ENCODE measurements at regions not wholly inside any gene's neighbourhood (a gene's known extent, or its start where the extent isn't known, plus 50 kb on each side); places are given as distances from the start of the nearest gene placed in this dataset.

GRCh38 chr2:228723599-228723998, 542.1 kb upstream of the SPHKAP start:
- no peak overlapping the region for H3K4me3 ChIP-seq (replicated peaks in 1 of 4; ENCODE audit: control extremely low read depth in 1 of 4, insufficient read depth in 1 of 4, low read depth in 3 of 4, low read length in 4 of 4)
- no peak for DNase-seq (ENCODE audit: low read depth in 2 of 2)
- H2AFZ ChIP-seq (ENCODE audit: low read length) = no peak overlapping the region
- no peaks in the 10 kb centered on the region for H3K27me3 ChIP-seq (ENCODE audit: control insufficient read depth, insufficient read depth, low read length)
- no peak overlapping the region for H3K27ac ChIP-seq (ENCODE audit: insufficient read depth, low read length)
- TF ChIP-seq, protein P1, sequence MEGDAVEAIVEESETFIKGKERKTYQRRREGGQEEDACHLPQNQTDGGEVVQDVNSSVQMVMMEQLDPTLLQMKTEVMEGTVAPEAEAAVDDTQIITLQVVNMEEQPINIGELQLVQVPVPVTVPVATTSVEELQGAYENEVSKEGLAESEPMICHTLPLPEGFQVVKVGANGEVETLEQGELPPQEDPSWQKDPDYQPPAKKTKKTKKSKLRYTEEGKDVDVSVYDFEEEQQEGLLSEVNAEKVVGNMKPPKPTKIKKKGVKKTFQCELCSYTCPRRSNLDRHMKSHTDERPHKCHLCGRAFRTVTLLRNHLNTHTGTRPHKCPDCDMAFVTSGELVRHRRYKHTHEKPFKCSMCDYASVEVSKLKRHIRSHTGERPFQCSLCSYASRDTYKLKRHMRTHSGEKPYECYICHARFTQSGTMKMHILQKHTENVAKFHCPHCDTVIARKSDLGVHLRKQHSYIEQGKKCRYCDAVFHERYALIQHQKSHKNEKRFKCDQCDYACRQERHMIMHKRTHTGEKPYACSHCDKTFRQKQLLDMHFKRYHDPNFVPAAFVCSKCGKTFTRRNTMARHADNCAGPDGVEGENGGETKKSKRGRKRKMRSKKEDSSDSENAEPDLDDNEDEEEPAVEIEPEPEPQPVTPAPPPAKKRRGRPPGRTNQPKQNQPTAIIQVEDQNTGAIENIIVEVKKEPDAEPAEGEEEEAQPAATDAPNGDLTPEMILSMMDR (conservative IDR thresholded peaks at IDR 0.05 in 1 of 2, IDR thresholded peaks at IDR 0.05 in 1 of 2; ENCODE audit: low read depth in 1 of 2, low read length in 2 of 2) = no peak
- TF ChIP-seq EZH2 (IDR thresholded peaks at IDR 0.05; ENCODE audit: low read length, missing control alignments) = no peak
- no peak overlapping the region for H3K9ac ChIP-seq (ENCODE audit: insufficient read depth, low read length)
- H3K9me3 ChIP-seq (ENCODE audit: control insufficient read depth, insufficient read depth, low read depth, low read length) = no peaks in the 10 kb centered on the region
- no peak overlapping the region for H3K4me2 ChIP-seq (ENCODE audit: extremely low read depth, insufficient read depth, low read length)
- H3K79me2 ChIP-seq (ENCODE audit: control insufficient read depth, insufficient read depth, low read length) = no peaks in the 10 kb centered on the region
- no peaks in the 10 kb centered on the region for H4K20me1 ChIP-seq (ENCODE audit: control insufficient read depth, extremely low read depth, insufficient read depth, low read length)
- H3K4me1 ChIP-seq (ENCODE audit: control insufficient read depth, extremely low read depth, insufficient read depth, low read length) = no peaks in the 10 kb centered on the region
- H3K36me3 ChIP-seq (ENCODE audit: control insufficient read depth, insufficient read depth, low read length) = no peaks in the 10 kb centered on the region

DNA sequence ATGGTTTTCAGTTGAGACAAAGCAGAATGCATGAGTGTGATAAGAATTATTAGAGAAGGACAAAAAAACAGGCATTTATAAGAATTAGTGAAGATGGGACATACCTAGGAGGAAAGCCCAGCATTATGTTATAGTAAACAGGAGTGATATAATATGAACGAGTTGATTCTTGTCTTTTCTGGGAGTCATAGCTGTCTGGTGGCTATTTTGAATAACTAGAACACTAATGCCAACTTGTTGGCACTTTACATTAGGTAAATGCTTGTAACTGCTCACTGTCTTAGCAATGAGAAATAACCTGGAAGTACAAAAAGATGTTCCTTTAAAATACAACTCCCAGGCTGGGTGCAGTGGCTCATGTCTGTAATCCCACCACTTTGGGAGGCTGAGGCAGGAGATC, 540.8 kb upstream of the SPHKAP start:
- Histone ChIP-seq H3K4me2 (ENCODE audit: extremely low read depth, insufficient read depth, low read length) (no peak overlapping the region), H3K9me3 (ENCODE audit: control insufficient read depth, insufficient read depth, low read depth, low read length) (no peaks in the 10 kb centered on the region), H3K36me3 (ENCODE audit: control insufficient read depth, insufficient read depth, low read length) (no peaks in the 10 kb centered on the region), H3K27ac (ENCODE audit: insufficient read depth, low read length) (no peak overlapping the region), H3K79me2 (ENCODE audit: control insufficient read depth, insufficient read depth, low read length) (no peaks in the 10 kb centered on the region), H3K4me3 (replicated peaks in 1 of 4; ENCODE audit: control extremely low read depth in 1 of 4, insufficient read depth in 1 of 4, low read depth in 3 of 4, low read length in 4 of 4) (no peak overlapping the region), H3K4me1 (ENCODE audit: control insufficient read depth, extremely low read depth, insufficient read depth, low read length) (no peaks in the 10 kb centered on the region), H4K20me1 (ENCODE audit: control insufficient read depth, extremely low read depth, insufficient read depth, low read length) (no peaks in the 10 kb centered on the region), H3K27me3 (ENCODE audit: control insufficient read depth, insufficient read depth, low read length) (no peaks in the 10 kb centered on the region), H3K9ac (ENCODE audit: insufficient read depth, low read length) (no peak overlapping the region), H2AFZ (ENCODE audit: low read length) (no peak overlapping the region)
- no peak for TF ChIP-seq EZH2 (IDR thresholded peaks at IDR 0.05; ENCODE audit: low read length, missing control alignments)
- TF ChIP-seq, protein P1 (conservative IDR thresholded peaks at IDR 0.05 in 1 of 2, IDR thresholded peaks at IDR 0.05 in 1 of 2; ENCODE audit: low read depth in 1 of 2, low read length in 2 of 2) = no peak
- no peak for DNase-seq (ENCODE audit: low read depth in 2 of 2)

- H3K9me3 ChIP-seq (ENCODE audit: control insufficient read depth, insufficient read depth, low read depth, low read length) = no peaks in the 10 kb centered on the region
- TF ChIP-seq EZH2 (IDR thresholded peaks at IDR 0.05; ENCODE audit: low read length, missing control alignments) = no peak
- TF ChIP-seq, protein P1 (conservative IDR thresholded peaks at IDR 0.05 in 1 of 2, IDR thresholded peaks at IDR 0.05 in 1 of 2; ENCODE audit: low read depth in 1 of 2, low read length in 2 of 2) = no peak
Measured at GRCh38 chr2:228720895-228721294, 539.4 kb upstream of the SPHKAP start.

More at GRCh38 chr2:228720895-228721294, 539.4 kb upstream of the SPHKAP start:
- Histone ChIP-seq H3K27me3 (ENCODE audit: control insufficient read depth, insufficient read depth, low read length) (no peaks in the 10 kb centered on the region), H3K4me2 (ENCODE audit: extremely low read depth, insufficient read depth, low read length) (no peak overlapping the region), H3K79me2 (ENCODE audit: control insufficient read depth, insufficient read depth, low read length) (no peaks in the 10 kb centered on the region), H3K4me1 (ENCODE audit: control insufficient read depth, extremely low read depth, insufficient read depth, low read length) (no peaks in the 10 kb centered on the region), H3K27ac (ENCODE audit: insufficient read depth, low read length) (no peak overlapping the region), H2AFZ (ENCODE audit: low read length) (no peak overlapping the region), H3K9ac (ENCODE audit: insufficient read depth, low read length) (no peak overlapping the region), H4K20me1 (ENCODE audit: control insufficient read depth, extremely low read depth, insufficient read depth, low read length) (no peaks in the 10 kb centered on the region), H3K36me3 (ENCODE audit: control insufficient read depth, insufficient read depth, low read length) (no peaks in the 10 kb centered on the region), H3K4me3 (replicated peaks in 1 of 4; ENCODE audit: control extremely low read depth in 1 of 4, insufficient read depth in 1 of 4, low read depth in 3 of 4, low read length in 4 of 4) (no peak overlapping the region)
- DNase-seq (ENCODE audit: low read depth in 2 of 2) = no peak
